Fibroblast of skin of right quadriceps (primary cell): ENCODE measurements at regions not wholly inside any gene's neighbourhood (a gene's known extent, or its start where the extent isn't known, plus 50 kb on each side); places are given as distances from the start of the nearest gene placed in this dataset.

Experiments
- DNase-seq: peaks from one replicate; pipeline ENCODE4 v3.0.0-alpha.2; 2013

- no peak for DNase-seq
These were observed 52.4 kb upstream of the SELENOK start for GRCh38 chr3:53944028-53944427.

- DNase-seq = no peak
These were observed 50.3 kb upstream of the SELENOK start for GRCh38 chr3:53941950-53942349.
